ENCODE measurements at regions not wholly inside any gene's neighbourhood (a gene's known extent, or its start where the extent isn't known, plus 50 kb on each side); places are given as distances from the start of the nearest gene placed in this dataset.

- TF ChIP-seq CTCF (IDR thresholded peaks at IDR 0.05; ENCODE audit: insufficient read depth, low read length, poor library complexity, severe bottlenecking), result peak; percentile 79
- TF ChIP-seq EZH2phosphoT487 (conservative IDR thresholded peaks at IDR 0.05; ENCODE audit: low read length), result no peak
These were observed 117.9 kb downstream of the C17orf67 start for GRCh38 chr17:56715613-56716357.
